HuH-7.5 (cell line): ENCODE measurements at regions not wholly inside any gene's neighbourhood (a gene's known extent, or its start where the extent isn't known, plus 50 kb on each side); places are given as distances from the start of the nearest gene placed in this dataset.
"Not testable (repeated sequence)": the region's sequence is repeated elsewhere in the genome, so short reads cannot be mapped to it uniquely, and the experiment has no call there.

Experiments
- DNase-seq: peaks from one replicate; pipeline ENCODE4 v3.0.0; 2011; ENCODE audit warnings: low spot score

DNA sequence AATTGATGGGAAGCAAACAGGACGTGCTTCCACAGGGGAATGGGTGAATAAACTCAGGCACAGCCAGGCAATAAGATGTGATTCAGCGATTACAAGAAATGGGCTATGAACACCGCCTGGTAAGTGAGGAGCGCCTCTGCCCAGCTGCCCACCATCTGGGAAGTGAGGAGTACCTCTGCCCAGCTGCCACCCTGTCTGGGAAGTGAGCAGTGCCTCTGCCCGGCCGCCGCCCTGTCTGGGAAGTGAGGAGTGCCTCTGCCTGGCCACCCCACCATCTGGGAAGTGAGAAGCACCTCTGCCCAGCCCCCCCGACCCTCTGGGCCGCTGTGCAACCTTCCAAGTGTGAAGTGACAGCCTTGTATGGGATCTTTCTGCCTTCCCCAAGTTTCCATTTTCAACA, 73.2 kb upstream of the PRR5 start:
- no peak for DNase-seq

DNA sequence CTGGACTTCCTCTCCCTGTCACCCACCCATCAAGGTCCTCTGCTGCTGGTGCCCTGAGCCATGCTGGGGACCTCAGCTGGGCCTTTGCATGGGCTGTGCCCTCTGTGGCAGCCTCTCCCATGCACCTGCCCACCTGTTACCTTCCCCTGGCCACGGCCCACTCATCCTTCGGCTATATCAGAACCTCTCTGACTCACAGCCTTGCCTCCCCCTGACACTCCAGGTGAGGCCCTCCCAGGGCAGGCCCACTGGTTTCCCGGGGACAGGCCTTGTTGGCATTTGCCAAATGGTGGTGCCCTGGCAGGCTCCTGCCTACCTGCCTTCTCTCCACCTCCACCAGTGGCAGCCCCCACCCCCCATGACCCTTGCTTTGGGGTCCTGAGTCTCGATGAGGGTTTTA, 73.7 kb upstream of the PRR5 start:
- no peak for DNase-seq

DNA sequence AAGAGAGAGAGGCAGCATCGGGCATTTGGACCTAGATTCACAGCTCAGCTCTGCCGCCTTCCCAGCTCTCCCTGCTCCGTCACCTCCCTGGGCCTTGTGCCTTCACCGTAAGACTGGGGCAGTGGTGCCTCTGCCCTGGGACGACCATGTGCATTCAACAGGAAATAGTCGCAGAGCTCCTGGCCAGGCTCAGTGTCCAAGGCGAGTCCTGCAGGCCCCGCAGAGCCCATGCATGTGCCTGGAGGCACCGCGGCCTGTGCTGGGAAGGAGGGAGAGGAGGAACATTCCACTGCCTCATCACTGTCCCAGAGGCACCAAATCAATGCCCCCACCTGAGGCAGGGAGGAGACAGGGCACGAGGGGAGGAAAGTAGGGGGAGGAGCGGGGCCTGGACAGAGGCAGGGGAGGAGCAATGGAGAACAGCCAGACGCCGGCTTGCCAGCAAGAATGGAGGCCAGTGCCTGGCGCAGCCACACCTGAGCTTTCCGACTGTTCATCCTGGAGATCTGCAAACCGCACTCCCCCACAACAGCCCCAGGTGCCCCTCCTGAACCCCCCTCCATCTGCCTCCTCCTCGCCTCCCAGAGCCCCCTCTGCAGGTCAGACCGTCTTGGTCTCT, 74.4 kb upstream of the PRR5 start:
- DNase-seq, result no peak

DNA sequence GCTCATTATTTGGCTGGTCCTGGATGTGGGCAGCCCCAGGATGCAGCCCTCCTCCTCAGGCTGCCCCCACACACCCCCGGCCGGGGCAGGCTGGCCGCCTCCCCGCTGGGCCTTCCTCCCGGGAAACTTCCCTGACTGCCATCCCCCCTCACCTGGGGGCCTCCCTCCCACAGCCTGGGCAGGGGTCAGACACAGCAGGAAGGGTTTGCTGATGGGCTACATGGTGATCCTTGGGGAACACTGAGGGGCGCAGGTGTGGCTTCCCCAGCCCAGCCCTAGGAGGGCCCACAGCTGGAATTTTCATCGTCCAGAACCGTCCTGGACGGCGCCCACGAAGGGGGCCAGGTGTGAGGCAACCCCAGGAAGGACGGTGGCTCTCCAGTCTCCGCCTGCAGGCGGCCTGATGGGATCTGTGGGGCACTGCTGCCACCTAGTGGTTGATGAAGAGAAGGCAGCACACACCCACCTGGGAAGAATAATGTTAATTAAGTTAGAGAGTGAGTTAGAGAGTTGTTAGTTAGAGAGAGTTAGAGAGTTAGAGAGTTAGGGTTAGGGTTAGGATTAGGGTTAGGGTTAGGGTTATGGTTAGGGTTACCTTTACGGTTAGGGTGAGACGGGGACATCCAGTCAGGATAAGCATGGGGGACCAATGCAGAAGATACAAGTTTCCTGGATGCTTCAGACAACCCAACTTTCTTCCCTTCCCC, 75.9 kb upstream of the PRR5 start:
- peak; percentile 66 for DNase-seq

DNA sequence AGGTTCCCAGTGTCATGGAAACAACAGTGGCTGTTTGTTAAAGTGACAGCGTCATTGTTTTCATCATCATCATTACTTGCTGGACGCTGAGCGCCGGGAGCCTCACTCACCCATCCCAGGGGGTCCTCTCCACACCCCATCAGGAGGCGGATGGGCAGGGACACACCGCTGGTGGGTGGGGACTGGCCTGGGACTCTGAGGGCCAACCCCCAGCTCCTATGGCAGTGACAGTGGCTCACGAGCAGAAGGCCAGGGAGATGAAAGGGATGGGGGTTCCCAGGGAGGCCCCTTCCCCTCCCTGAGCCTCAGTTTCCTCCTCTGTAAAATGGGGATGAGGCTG, 76.6 kb upstream of the PRR5 start:
- DNase-seq, result no peak

DNA sequence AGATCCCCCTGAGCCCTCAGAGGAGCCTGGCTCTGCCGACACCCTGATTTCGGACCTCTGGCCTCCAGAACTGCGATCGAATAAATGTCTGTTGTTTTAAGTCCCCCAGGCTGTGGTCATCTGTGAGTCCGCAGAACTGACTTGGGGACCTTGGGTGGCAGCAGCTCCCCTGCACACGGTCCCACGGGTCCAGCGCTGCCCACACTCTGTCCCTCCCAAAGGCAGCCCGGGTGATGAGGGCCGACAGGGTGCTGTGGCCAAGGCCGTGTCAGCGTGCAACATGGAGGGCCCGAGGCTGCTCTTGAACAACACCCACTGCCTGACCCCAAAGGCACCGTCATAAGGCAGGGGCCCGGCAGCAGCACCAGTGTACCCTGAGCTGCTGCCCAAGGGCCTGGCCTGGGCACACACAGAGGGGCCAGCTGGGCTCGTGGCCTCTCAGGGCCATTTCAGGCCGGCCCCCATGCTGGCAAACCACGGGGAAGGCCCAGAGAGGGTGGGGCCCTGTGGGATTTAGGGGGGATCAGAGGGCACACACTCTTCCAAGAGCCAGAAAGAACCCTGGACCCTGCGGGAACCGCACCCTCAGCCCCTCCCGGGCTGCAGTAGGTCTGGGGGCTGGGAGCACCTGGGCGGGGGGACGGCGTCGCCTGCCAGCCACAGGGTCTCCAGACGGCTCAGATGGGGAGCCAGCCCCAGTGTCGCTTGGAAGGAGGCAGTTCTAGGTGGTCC, 77.1 kb upstream of the PRR5 start:
- no peak for DNase-seq

DNA sequence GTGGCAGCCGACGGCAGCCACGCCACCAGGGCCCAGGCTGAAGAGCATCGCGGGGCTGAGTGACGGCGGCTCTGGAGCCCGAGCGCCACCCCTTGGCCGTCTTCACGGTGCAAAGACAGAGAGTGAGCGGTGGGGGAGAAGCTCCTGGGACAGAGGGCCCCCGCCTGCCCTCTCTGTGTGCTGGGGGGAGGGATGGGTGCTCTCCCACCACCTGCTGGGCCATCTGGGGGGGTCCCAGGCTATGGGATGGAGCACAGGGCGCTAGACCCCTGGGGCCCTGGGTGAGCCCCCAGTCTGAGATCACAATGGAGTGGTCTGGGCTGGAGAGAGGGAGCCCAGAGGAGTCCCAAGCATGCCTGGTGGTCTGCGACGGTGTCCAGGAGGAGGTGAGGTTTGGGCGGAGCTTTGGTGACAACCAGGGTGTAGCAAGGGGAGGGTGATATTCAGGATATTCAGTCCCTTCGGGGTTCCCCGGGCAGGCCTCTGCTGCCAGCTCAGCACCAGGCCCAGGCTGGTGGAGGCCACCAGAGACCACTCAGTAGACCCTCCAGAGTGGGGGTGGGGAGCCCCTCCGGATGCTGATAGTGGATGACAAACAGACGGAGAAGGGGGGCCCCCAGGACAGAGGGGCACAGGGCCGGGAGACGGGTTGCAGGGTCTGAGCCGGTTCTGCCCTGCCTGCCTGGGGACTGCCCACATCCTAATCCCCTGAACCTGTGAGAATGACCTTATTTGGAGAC, 78.1 kb upstream of the PRR5 start:
- no peak for DNase-seq

DNA sequence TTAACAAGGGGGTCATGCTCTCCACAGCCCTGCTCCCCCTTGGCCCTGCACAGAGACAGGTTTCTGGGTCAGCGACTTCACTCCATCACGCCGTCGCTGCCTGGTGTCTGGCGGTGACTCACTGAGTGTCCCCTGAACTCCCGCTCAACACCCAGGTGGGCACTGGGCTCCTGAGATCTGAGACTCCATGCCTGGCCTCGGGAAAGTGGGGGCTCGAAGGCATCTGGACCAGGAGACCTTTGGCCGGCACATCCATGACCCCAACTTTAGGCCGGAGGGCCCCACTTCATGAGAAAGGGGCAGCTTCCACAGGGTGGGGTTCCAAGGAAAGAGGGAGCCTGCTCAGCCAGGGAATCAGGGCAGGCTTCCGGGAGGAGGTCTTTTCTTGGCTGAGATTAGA, 79.3 kb upstream of the PRR5 start:
- no peak for DNase-seq

DNA sequence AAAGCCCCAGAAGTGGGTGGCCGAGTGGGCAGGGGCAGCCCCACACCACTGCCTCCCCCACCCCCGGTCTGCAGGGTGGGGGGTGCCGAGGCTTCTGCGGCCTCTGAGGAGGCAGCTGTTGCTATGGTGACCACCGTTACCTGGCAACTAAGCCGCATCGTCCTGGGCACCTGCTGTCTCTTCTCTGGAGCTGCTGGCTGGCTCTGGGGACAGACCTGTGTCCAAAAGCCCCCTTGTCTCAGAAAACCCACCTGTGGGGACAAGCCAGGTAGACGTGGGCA, 79.9 kb upstream of the PRR5 start:
- DNase-seq, result no peak

DNA sequence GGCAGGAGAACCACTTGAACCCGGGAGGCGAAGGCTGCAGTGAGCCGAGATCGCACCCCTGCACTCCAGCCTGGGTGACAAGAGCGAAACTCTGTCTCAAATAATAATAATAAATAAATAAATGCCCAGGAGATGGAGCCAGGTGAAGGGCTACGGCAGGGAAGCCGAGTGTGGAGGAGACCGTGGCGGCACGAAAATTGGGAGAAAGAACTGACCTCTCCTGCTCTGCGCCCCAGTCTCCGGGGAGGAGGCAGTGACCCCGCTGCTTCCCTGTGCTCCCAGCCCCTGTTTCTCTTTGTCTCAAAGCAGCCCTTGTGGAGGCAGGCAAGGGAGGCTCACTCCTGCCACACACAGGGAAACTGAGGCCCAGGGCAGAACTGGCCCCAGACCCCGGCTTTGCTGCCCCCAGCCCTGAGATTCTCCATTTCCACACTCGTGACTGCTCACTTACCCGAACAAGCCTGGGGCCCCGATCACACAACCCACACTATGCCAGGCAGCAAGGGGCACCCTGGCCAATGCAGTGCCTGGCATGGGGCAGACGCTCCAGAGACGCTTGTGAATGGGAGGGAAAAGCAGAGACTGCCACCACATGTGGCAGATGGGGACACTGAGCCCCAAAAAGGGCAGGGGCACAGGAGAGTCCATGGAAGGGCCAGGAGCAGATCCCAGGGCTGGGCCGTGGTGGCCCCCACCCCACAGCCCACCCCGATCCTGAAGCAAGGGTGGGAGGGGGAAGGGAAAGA, 80.4 kb upstream of the PRR5 start:
- no peak for DNase-seq

DNA sequence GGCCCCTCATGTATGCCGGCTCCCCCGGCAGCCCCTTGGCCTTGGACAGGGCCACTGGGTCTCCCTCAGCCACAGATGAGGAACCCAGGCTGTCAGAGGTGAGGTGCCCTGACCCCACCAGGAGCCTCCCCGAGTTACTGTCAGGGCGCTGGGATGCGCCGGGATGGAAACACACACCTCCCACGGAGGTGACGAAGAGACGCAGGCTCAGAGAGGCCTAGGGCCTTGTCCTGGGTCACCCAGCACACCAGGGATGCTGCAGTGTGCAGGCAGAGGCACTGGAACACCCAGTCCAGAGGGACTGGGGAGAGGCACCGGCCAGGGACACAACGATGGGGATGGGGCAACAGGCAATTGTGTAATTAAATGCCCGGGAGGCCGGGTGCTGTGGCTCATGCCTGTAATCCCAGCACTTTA, 81.2 kb upstream of the PRR5 start:
- DNase-seq, result no peak

DNA sequence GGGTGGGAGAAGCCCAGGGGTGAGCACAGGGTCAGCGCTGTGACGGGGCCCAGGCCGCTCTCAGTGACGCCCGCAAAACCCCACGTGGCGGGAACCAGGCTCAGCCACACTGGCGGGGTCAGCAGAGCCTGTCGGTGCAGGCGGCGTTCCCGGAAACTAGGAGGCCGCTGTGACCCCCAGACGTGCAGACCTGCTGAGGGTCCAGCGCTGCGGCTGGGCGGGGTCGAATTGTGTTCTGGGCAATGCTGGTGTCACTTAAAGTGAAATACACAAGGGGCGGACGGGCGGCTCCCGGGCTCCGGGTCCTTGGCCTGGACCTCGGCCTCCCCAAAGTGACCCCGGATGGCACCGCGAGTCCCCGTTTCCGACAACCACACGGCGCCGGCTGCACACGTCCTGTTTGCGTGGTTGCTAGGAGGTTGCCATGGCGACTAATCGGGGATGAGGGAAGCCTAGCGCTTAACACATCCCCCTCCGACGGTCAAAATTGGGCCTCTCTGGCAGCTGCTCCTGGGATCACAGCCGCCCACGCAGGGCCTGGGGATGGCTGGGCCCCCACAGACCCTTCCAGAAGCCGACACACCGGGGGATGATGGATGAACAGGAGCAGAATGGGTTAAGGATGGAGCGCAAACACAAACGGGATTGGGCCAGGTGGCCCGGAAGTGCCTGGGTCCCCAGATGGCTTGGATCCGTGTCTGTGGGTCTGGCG, 81.7 kb upstream of the PRR5 start:
- no peak for DNase-seq

DNA sequence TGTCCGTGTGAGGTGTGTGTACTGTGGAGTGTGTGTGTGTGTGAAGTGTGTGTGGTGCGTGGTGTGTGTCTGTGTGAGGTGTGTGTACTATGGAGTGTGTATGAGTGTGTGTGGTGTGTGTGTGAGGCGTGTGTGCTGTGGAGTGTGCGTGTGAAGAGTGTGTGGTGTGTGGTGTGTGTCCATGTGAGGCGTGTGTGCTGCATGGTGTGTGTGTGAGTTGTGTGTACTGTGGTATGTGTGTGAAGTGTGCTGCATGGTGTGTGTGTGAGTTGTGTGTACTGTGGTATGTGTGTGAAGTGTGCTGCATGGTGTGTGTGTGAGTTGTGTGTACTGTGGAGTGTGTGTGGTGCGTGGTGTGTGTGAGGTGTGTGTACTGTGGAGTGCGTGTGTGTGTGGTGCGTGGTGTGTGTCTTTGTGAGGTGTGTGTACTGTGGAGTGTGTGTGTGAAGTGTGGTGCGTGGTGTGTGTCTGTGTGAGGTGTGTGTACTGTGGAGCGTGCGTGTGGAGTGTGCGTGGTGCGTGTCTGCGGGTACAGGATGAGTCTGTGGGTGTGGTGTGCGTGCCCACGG, 82.4 kb upstream of the PRR5 start:
- DNase-seq, result not testable (repeated sequence)

DNA sequence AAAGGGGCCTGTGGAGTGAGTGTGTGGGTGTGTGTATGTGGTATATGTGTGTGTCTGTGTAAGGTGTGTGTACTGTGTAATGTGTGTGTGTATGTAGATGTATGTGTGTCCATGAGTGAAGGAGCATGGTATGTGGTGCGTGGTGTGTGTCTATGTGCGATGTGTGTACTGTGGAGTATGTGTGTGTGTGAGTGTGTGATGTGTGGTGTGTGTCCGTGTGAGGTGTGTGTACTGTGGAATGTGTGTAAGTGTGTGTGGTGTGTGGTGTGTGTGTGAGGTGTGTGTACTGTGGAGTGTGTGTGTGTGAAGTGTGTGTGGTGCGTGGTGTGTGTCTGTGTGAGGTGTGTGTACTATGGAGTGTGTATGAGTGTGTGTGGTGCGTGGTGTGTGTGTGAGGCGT, 83.1 kb upstream of the PRR5 start:
- DNase-seq, result not testable (repeated sequence)

DNA sequence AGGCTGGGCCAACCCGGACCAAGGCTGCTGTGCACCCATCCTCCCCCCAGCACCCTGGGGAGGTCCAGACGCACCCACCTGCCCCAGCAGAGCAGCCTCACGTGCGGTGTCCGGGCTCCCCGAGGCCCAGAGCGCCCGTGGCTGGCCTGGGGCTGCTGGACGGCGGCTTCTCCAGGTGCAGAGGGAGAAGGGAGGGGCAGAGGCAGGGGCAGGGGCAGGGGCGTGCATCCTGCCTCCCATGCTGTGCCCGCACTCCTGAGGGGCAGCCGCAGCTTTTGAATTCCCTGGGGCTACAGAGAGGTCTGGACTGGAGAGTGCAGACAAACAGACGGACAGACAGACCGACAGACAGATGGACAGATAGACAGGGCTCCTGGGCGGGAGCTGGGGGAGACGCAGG, 83.6 kb upstream of the PRR5 start:
- no peak for DNase-seq

DNA sequence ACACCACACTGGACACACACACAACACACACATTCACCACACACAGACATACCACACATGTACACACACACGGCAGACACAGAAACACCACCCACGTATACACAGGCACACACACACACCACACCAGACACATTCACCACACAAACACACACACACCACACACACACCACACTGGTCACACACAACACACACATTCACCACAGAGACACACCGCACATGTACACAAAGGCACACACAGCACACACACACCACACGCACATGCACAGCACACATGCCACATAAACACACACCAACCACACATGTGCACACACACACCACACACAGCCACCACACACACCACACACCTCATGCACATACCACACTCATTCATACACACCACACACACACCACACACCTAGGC, 84.2 kb upstream of the PRR5 start:
- no peak for DNase-seq

DNA sequence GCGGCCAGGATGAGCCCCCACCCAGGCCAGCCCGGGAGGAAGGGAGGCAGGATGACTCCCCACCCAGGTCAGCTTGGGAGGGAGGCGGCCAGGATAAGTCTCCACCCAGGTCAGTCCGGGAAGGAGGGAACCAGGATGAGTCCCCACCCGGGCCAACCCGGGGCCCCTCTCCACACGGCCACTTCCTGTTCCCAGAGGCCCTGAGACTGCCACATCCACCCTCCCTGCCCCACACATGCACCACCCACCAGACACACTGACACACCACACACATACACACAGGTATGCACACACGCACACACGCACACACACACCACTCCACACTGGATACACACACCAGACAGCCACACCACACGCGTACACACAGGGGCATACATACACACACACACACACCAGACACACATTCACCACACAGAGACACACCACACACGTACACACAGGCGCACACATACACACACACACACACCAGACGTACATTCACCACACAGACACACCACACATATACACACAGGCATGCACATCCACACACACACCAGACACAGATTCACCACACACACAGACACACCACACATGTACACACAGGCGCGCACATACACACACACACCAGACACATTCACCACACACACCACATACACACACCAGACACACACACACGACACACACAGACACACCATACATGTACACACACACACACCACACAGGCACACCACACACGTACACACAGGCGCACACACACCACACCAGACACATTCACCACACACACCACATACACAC, 84.9 kb upstream of the PRR5 start:
- no peak for DNase-seq

DNA sequence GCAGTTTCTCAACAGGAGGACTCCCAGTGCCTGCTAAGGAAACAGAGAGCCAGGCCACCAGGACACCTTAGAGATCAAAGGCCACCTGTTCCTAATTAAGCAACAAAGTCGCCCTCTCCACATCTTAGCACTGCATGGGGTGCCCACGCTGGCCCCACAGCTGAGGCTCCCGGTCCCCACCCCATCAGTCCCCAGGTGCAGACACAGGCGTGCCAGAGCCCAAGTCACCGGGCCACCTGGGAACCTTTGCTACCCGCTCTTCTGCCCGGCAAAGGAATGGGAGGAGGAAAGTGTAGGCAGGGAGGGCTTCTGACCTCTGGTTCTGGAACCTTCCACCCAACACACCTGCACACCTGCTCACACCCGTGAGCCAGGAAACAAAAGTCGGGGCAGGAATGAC, 85.5 kb upstream of the PRR5 start:
- DNase-seq, result no peak

DNA sequence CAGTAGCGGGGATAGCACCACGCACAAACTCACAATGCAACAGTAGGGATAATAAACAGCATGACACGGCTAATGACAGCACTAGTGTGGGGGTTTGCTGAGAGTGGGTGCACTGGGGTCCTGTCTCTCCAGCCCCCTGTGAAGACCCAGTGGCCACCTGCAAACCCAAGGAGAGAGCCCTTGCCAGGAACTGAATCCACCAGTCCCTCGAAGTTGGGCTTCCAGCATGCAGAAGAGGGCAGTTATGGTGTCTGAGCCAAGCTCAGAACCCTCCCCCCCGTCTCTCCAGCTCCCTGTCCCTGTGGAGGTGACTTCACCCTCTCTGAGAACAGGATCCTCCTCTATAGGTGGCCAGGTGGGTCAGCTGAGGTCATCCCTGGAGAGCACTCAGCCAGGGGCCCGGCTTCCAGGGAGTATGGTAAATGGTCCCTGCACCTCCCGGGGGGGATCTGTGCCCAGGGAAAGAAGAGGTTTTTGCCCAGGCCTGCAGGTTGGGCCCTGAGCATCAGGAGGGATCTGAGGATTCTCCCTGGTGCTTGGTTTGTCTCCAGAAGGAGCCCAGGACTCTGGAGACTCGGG, 86.3 kb upstream of the PRR5 start:
- DNase-seq, result no peak

DNA sequence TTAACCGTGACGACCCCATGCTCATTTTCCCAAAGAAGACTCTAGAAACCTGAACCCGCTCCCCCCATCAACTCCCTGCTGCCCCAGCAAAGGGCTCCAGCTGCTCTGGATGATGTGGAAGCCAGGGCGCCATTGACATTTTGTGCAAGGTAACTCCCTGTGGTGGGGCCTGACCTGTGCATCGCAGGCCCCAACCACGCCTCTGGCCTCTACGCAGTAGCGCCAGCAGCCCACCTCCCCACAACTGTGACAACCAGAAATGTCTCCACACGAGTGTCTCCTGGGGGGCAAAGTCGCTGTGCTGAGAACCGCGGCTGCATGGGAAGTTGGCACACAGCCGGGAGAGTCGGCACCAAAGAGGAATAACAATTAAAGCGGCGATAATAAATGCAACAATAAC, 86.9 kb upstream of the PRR5 start:
- no peak for DNase-seq
